ENCODE measurements at regions not wholly inside any gene's neighbourhood (a gene's known extent, or its start where the extent isn't known, plus 50 kb on each side); places are given as distances from the start of the nearest gene placed in this dataset.

- no peak for TF ChIP-seq REST (IDR thresholded peaks at IDR 0.05; ENCODE audit: insufficient read depth in 1 of 2, low read depth in 2 of 2, low read length in 2 of 2)
These were observed 338.6 kb upstream of the ZFP42 start for GRCh38 chr4:187656959-187657358.

- no peak for TF ChIP-seq SIN3A (IDR thresholded peaks at IDR 0.05; ENCODE audit: borderline replicate concordance, insufficient read depth, low read length)
- no peak for TF ChIP-seq FOXP2 (optimal IDR thresholded peaks at IDR 0.05; ENCODE audit: borderline replicate concordance, extremely low read depth, extremely low read length, insufficient read depth)
- TF ChIP-seq REST (IDR thresholded peaks at IDR 0.05; ENCODE audit: insufficient read depth in 1 of 2, low read depth in 2 of 2, low read length in 2 of 2), result no peak
- no peak for TF ChIP-seq TAF1 (IDR thresholded peaks at IDR 0.05; ENCODE audit: borderline replicate concordance, insufficient read depth, low read length)
- TF ChIP-seq POLR2AphosphoS5 (IDR thresholded peaks at IDR 0.05; ENCODE audit: low read depth, low read length), result no peak
These were observed 332.5 kb upstream of the ZFP42 start for GRCh38 chr4:187663076-187663475.

GRCh38 chr4:187664011-187664410 is 331.6 kb upstream of the ZFP42 start:
- TF ChIP-seq REST (IDR thresholded peaks at IDR 0.05; ENCODE audit: insufficient read depth in 1 of 2, low read depth in 2 of 2, low read length in 2 of 2), result no peak
- no peak for TF ChIP-seq TAF1 (IDR thresholded peaks at IDR 0.05; ENCODE audit: borderline replicate concordance, insufficient read depth, low read length)
- no peak for TF ChIP-seq POLR2AphosphoS5 (IDR thresholded peaks at IDR 0.05; ENCODE audit: low read depth, low read length)
- TF ChIP-seq SIN3A (IDR thresholded peaks at IDR 0.05; ENCODE audit: borderline replicate concordance, insufficient read depth, low read length), result no peak
- no peak for TF ChIP-seq FOXP2 (optimal IDR thresholded peaks at IDR 0.05; ENCODE audit: borderline replicate concordance, extremely low read depth, extremely low read length, insufficient read depth)

GRCh38 chr4:187665086-187665485 is 330.5 kb upstream of the ZFP42 start:
- TF ChIP-seq FOXP2 (optimal IDR thresholded peaks at IDR 0.05; ENCODE audit: borderline replicate concordance, extremely low read depth, extremely low read length, insufficient read depth), result no peak
- TF ChIP-seq POLR2AphosphoS5 (IDR thresholded peaks at IDR 0.05; ENCODE audit: low read depth, low read length), result no peak
- no peak for TF ChIP-seq REST (IDR thresholded peaks at IDR 0.05; ENCODE audit: insufficient read depth in 1 of 2, low read depth in 2 of 2, low read length in 2 of 2)
- TF ChIP-seq SIN3A (IDR thresholded peaks at IDR 0.05; ENCODE audit: borderline replicate concordance, insufficient read depth, low read length), result no peak
- no peak for TF ChIP-seq TAF1 (IDR thresholded peaks at IDR 0.05; ENCODE audit: borderline replicate concordance, insufficient read depth, low read length)

- TF ChIP-seq TAF1 (IDR thresholded peaks at IDR 0.05; ENCODE audit: borderline replicate concordance, insufficient read depth, low read length) (no peak), POLR2AphosphoS5 (IDR thresholded peaks at IDR 0.05; ENCODE audit: low read depth, low read length) (no peak), SIN3A (IDR thresholded peaks at IDR 0.05; ENCODE audit: borderline replicate concordance, insufficient read depth, low read length) (no peak), REST (IDR thresholded peaks at IDR 0.05; ENCODE audit: insufficient read depth in 1 of 2, low read depth in 2 of 2, low read length in 2 of 2) (no peak), FOXP2 (optimal IDR thresholded peaks at IDR 0.05; ENCODE audit: borderline replicate concordance, extremely low read depth, extremely low read length, insufficient read depth) (no peak)
These were observed 329.5 kb upstream of the ZFP42 start for GRCh38 chr4:187666034-187666433.
